B cell (primary cell): ENCODE measurements at regions not wholly inside any gene's neighbourhood (a gene's known extent, or its start where the extent isn't known, plus 50 kb on each side); places are given as distances from the start of the nearest gene placed in this dataset.

Experiments
- EZH2 ChIP-seq: IDR thresholded peaks from 2 replicates; pipeline ENCODE4 v1.6.1; 2012; ENCODE audit warnings: borderline replicate concordance, low read depth, mild to moderate bottlenecking, moderate library complexity, low read length; ENCODE audit not compliant: insufficient read depth, poor library complexity, severe bottlenecking
- TF ChIP-seq, protein P1 (sequence below): fragments of 200-600 bp; IDR thresholded peaks from one replicate; pipeline ENCODE4 v1.8.0; 2022; ENCODE audit warnings: antibody characterized with exemption, mild to moderate bottlenecking

DNA sequence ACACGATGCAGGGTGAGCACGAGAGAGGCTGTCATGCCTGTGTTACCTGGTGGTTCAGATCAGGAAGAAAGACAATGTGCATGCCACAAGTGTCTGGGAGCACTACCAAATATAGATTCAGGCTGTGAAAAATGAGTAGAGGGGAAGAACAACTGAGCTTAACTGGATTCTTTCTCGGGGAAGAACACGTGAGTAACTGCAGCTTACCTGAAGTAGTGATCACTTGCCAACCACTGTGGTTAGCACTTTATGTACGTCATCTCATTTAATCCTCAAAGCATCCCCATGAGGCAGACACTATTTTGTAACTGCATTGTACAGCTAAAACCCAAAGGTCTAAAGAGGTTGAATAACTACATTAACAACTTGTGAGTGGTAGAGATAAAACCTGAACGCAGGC lies 746.2 kb downstream of the TUSC7 start:
- TF ChIP-seq EZH2, result no peak
- TF ChIP-seq, protein P1, sequence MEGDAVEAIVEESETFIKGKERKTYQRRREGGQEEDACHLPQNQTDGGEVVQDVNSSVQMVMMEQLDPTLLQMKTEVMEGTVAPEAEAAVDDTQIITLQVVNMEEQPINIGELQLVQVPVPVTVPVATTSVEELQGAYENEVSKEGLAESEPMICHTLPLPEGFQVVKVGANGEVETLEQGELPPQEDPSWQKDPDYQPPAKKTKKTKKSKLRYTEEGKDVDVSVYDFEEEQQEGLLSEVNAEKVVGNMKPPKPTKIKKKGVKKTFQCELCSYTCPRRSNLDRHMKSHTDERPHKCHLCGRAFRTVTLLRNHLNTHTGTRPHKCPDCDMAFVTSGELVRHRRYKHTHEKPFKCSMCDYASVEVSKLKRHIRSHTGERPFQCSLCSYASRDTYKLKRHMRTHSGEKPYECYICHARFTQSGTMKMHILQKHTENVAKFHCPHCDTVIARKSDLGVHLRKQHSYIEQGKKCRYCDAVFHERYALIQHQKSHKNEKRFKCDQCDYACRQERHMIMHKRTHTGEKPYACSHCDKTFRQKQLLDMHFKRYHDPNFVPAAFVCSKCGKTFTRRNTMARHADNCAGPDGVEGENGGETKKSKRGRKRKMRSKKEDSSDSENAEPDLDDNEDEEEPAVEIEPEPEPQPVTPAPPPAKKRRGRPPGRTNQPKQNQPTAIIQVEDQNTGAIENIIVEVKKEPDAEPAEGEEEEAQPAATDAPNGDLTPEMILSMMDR, result no peak
